ENCODE measurements at regions not wholly inside any gene's neighbourhood (a gene's known extent, or its start where the extent isn't known, plus 50 kb on each side); places are given as distances from the start of the nearest gene placed in this dataset.

- no peak for TF ChIP-seq CTCF (conservative IDR thresholded peaks at IDR 0.05; ENCODE audit: low read depth, low read length)
- TF ChIP-seq EZH2 (IDR thresholded peaks at IDR 0.05; ENCODE audit: borderline replicate concordance, low read depth, low read length, poor library complexity, severe bottlenecking) = no peak
Observed at GRCh38 chr9:84163052-84163650, 177.4 kb downstream of the SLC28A3 start.
